Posterior vena cava (tissue), 2 donors: ENCODE measurements at regions not wholly inside any gene's neighbourhood (a gene's known extent, or its start where the extent isn't known, plus 50 kb on each side); places are given as distances from the start of the nearest gene placed in this dataset.

Experiments
- DNase-seq: peaks from one replicate; pipeline ENCODE4 v3.0.0-alpha.2; 2020; ENCODE audit warnings: low spot score
- intact Hi-C, 2 donors: fragments of 100-400 bp; cut with DNase I; formaldehyde crosslinking; loops; one replicate each; pipeline versions ENCODE4 v1.14.1 to v1.14.2; 2022 to 2023
- donor health status: DM: yes; HTN: yes; CAD: no.
- donor health status: DM: yes; HTN: yes; CAD: no.

DNA sequence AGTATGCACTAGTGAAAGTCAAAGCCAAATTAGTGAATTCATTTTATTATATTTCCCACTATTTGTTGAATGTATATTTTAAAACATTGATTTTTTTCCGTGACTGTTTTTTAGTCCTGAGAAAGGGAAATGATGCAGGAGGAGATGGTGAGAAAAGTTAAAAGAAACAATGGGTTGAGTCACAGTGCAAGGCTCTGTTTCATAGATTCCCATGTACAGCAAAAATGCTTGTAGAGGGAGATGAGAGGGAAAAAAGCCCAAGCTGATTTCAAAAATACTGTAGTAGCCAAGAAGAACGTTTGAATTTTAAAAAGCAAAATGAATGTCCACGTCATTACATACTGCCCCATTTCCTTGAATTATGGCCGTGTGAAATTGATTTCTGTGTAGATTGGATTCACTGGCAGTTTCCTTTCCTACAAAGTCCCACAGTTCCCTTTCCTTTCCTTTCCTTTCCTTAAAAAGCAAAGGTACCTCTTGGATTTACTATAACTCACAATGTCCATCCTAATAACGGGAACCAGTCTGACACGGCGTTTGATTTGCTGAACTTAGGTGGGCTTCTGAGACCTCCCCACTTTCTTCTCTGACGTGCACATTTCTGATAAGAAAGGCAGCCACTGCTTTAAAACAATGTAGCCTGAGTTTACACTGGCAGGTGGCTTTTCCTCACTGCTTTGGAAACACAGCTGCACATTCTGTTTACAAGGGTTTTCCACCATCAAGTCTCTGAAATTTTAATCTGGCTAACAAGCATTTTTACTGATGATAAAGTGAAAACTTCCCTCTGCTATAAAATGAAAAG, 63.7 kb downstream of the SPCS3 start:
- intact Hi-C loops = no loop called here
- DNase-seq = no peak

DNA sequence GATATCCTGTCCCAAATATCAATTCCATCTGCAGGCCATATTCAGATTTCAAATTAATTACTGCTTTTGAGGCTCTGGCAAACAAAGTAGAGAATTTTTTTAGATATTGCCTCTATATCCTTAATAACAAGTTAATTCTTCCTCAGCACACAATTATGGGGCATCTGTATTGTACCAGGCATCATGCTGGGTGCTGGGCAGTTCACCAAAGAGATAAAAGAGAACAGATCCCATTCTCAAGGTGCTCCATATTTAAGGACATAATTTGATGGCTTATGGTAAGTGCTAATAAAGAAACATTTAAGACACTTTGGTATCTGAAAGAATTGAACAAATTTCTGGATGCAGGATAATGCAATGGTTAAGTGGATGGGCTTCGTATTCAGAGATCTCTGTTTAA, 65.8 kb downstream of the SPCS3 start:
- intact Hi-C loops = no loop called here
- DNase-seq = no peak

DNA sequence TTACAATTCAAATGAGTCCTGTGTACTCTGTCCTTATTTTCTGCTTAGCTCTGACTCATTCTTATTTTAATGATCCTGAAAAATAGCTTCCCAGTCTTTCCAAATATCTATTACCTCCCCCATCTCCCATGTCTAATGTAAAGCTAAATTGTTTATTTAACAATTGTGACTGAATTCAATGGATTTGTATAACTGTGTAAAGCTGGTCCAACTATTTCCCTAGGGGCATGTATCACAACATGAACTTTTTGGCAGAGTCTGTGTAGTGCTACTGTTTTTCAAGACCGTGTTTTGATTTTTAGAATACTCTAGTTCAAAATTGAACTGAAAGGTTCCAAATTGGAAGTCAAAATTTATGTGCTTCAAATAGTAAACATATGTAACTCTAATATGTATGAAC, 67.8 kb downstream of the SPCS3 start:
- DNase-seq = no peak

GRCh38 chr4:176393306-176394013, 73.7 kb downstream of the SPCS3 start:
- DNase-seq = no peak
- intact Hi-C loops = no loop called here

More for the DNA sequence above, 67.8 kb downstream of the SPCS3 start:
- intact Hi-C loops = no loop called here

DNA sequence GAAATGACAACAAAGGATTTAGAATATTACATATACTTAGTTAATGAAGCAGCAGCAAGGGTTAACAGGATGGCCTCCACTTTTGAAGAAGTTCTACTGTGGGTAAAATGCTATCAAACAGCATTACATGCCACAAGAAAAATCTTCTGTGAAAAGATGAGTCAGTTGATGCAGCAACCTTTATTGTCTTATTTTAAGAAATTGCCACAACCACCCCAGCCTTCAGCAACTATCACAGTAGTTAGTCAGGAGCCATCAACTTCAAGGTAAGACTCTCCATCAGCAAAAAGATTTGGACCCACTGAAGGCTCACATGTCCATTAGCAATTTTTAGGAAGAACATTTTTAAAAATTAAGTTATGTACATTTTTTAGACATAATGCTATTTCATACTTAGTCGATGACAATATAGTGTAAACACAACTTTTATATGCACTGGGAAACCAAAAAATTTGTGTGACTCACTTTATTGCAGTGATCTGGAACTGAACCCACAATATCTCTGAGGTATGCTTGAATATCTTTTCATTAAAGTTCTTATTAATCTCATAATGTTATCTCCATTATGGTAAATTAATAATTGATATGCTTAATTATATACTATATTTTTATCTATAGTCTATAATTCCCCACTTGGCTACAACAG, 81.2 kb downstream of the SPCS3 start:
- DNase-seq = no peak
- intact Hi-C loops = no loop called here

- intact Hi-C loops = no loop called here
- DNase-seq = no peak
Observed at GRCh38 chr4:176404621-176405020, 84.9 kb downstream of the SPCS3 start.

GRCh38 chr4:176406297-176406696, 86.5 kb downstream of the SPCS3 start:
- DNase-seq = no peak
- intact Hi-C loops = no loop called here

DNA sequence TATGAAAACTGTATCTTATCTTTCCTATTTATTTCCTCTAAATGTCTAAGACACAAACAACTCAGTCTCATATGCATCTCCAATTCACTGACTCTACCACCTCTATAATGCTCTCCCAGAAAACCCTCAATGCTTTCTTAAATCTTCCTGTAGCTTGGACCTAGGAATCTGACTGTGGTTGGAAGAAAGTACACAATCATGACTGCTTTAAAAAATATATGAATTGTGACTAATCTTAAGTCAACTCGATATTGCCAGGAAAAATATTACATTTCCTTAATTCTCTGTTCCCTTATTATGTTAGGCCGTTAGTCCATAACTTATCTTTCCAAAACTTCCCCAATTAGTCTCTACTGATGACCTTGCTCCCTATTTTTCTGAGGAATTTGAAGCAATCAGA, 87.0 kb downstream of the SPCS3 start:
- intact Hi-C loops = no loop called here
- no peak for DNase-seq

DNA sequence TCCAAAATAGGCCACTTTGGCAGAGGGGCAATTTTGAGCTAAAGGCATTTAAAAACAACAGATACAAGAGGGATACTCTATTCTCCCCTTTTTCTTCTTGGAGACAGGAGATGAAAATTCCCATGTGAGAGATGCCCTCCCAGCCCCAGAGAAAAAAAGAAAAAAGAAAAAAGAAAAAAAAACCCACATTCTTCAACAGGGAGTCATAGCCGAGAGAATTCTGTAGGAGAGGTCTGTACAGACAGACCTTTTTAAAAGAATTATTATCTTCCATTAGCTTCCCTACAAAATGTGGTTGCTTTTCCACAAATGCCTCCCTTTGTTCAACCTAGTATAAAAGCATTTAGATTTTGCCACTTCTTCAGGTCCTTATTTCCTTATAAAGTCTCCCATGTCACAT, 89.9 kb downstream of the SPCS3 start:
- DNase-seq = no peak
- intact Hi-C loops = no loop called here

DNA sequence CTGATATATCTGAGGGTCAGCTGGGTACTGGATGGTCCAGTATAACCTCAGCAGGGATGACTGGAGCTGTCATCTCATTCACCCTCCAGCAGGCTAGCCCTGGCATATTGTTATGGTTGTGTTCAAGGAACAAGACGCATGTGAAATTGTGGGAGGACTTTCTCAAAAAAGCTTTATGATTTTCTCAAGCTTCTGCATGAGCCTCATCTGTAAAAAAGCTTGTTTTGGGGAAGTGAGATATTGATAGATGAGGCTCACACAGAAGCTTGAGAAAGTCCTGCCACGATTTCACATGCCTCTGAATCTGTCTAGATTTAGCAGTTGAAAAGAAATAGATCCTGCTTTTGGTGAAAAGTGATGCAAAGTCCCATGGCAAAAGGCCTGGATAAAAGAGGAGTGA, 93.4 kb downstream of the SPCS3 start:
- no peak for DNase-seq
- intact Hi-C loops = no loop called here

DNA sequence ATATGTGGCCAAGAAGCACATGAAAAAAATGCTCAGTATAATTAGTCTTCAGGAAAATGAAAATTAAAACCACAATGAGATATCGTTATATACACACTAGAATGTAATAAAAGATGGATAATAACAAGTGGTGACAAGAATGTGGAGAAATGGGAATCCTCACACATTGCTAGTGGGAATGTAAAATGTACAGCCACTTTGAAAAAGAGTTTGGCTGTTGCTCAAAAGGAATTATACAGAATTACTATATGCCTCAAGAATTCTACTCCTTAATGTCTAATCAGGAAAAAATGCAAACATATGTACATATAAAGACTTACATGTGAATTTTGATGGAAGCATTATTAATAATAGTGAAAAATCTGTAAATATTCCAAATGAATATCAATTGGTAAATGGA, 102.2 kb downstream of the SPCS3 start:
- DNase-seq = no peak
- intact Hi-C loops = no loop called here

DNA sequence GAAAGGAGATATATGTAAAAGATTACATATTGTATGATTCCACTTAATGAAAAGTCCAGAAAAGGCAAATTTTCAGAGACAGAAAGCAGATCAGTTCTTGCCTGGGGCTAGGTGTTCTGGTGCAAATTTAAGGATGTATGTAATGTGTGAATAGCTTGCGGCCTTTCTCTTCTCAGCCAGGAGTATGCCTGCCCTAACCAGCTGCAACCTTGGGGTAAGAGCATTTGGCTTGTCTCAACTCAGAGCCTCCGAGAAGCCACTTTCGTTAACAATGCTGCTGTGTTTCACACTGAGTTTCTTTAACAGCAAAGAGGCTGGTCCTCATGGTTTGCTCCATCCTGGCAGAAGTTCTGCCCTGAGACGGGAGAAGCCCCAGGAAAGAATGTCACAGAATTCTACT, 102.7 kb downstream of the SPCS3 start:
- DNase-seq = no peak
- intact Hi-C loops = no loop called here

- DNase-seq = no peak
- intact Hi-C loops = no loop called here
Observed at GRCh38 chr4:176425035-176425434, 105.3 kb downstream of the SPCS3 start.

GRCh38 chr4:176432811-176433540, 113.2 kb downstream of the SPCS3 start:
- intact Hi-C loops = no loop called here
- DNase-seq = no peak

- intact Hi-C loops = no loop called here
- DNase-seq = no peak
Observed at GRCh38 chr4:176433983-176434382, 114.2 kb downstream of the SPCS3 start.

DNA sequence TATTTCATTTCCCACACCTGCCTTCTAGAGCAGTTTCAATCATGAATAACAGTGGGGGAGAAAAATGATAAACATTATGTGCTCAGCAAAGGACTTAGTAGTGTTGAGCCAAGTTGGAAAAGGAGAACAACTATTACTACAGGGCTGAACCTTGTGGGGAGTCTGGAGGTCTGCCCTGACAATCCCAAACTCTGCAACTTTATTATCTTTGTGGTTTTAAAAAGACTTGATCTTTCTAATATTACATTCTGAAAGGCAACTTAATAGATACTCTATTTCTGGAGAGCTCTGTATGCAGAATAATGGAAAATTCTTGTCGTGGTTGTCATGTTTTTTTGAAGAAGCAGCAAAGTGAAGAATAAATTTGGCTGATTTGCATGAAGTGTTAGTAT, 116.1 kb downstream of the SPCS3 start:
- intact Hi-C loops = no loop called here
- DNase-seq = no peak

GRCh38 chr4:176436293-176436973, 116.7 kb downstream of the SPCS3 start:
- no peak for DNase-seq
- intact Hi-C loops = no loop called here

GRCh38 chr4:176437756-176438155, 118.0 kb downstream of the SPCS3 start:
- intact Hi-C loops = no loop called here
- DNase-seq = no peak

DNA sequence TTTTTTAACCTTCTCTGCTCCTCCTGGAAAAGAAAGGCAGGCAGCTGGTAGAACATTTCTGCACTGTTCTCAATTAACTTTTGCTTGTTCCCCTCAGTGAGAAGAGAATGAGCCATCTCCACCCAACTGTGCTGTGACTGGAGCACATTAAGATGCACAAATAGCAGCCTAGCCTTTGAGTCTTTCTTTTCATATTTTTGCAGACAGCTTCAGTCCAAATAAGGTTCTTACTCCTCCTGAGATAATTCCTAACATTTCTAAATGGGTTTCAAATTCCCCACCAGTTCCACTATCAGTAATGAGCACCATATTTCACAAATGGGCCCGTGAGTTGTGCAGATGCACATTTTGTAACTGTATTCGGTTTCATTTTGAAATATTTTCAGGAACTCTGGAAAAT, 118.6 kb downstream of the SPCS3 start:
- no peak for DNase-seq
- intact Hi-C loops = no loop called here
